Heart left ventricle (tissue), 16 donors: ENCODE measurements at regions not wholly inside any gene's neighbourhood (a gene's known extent, or its start where the extent isn't known, plus 50 kb on each side); places are given as distances from the start of the nearest gene placed in this dataset.

Experiments
- ATAC-seq, 4 donors: fragments of 200-7000 bp; cut with Tn5 transposase; one replicate each; pipeline ENCODE4 v1.9.1; 2020 to 2022; ENCODE audit warnings: moderate library complexity in 4 of 4, mild to moderate bottlenecking in 3 of 4, moderate number of reproducible peaks in 1 of 4
- DNase-seq, 5 donors: peaks; one replicate each; pipeline ENCODE4 v3.0.0-alpha.2; 2020
- H3K27ac ChIP-seq, 12 donors: fragments of 200-600 bp; sonication (generic) in 4 of 12; one replicate each; pipeline versions ENCODE4 v1.5.0 to v1.8.0; 2016 to 2022; ENCODE audit warnings: mild to moderate bottlenecking in 2 of 12
- H3K27me3 ChIP-seq, 9 donors: fragments of 200-600 bp; sonication (generic) in 2 of 9; one replicate each; pipeline versions ENCODE4 v1.5.1 to v1.8.0; 2016 to 2022; ENCODE audit warnings: mild to moderate bottlenecking in 3 of 9
- H3K36me3 ChIP-seq, 9 donors: fragments of 200-600 bp; sonication (generic) in 2 of 9; one replicate each; pipeline versions ENCODE4 v1.5.0 to v1.8.0; 2018 to 2022; ENCODE audit warnings: mild to moderate bottlenecking in 2 of 9
- H3K4me1 ChIP-seq, 12 donors: fragments of 200-600 bp; sonication (generic) in 4 of 12; one replicate each; pipeline versions ENCODE4 v1.5.0 to v1.8.0; 2016 to 2022; ENCODE audit warnings: mild to moderate bottlenecking in 3 of 12
- H3K4me3 ChIP-seq, 12 donors: fragments of 200-600 bp; sonication (generic) in 4 of 12; one replicate each; pipeline versions ENCODE4 v1.5.0 to v1.8.0; 2017 to 2022; ENCODE audit warnings: mild to moderate bottlenecking in 9 of 12, moderate library complexity in 4 of 12
- H3K9me3 ChIP-seq, 12 donors: fragments of 200-600 bp; sonication (generic) in 4 of 12; one replicate each; pipeline versions ENCODE4 v1.5.0 to v1.8.0; 2016 to 2022; ENCODE audit warnings: mild to moderate bottlenecking in 1 of 12
- POLR2A ChIP-seq, 2 donors: fragments of 450-650 bp; IDR thresholded peaks; one replicate each; pipeline ENCODE4 v1.6.1; 2017; ENCODE audit warnings: antibody characterized with exemption in 2 of 2, mild to moderate bottlenecking in 2 of 2, moderate library complexity in 2 of 2
- WGBS, 4 donors: extraction: QIAGEN DNeasy Blood & Tissue Kit in 2 of 4; methylation state at CpG; one replicate each; pipeline versions ENCODE4 v1.1.5 to v1.1.7; 2013 to 2018; 5-methylcytosine and 5-hydroxymethylcytosine counted together
- intact Hi-C, 10 donors: fragments of 100-400 bp; cut with DNase I; formaldehyde crosslinking; loops; one replicate each; pipeline versions ENCODE4 v1.11.1 to v1.14.2; 2022
- TF ChIP-seq, protein P1 (sequence below), 12 donors: fragments of 200-600 bp; sonication (generic) in 4 of 12; IDR thresholded peaks; one replicate each; pipeline versions ENCODE4 v1.5.0 to v1.8.0; 2018 to 2022; ENCODE audit warnings: antibody characterized with exemption in 12 of 12, mild to moderate bottlenecking in 5 of 12
- donor health status: ischemic (EF 13 %, LVEDD 7.1; RV severe dilation, severe dysfunction).
- donor health status: healthy with polysubstance abuse.
- donor health status: DM: no; HTN: yes; CAD: no.
- donor health status: DM: no; HTN: no; CAD: no.
- donor health status: ischemic (EF 25% LVEDD 6.9; RV normal size, moderate dysfunction).
- donor health status: ischemic (EF 25% LVEDD 5.7; RV mildly dilated, moderate dysfunction).
- donor health status: healthy.
- donor health status: DM: yes; HTN: yes; CAD: no.
- donor health status: ischemic (EF 35%, LVEDD 5.7; RV mildly dilated, moderate dysfunction).
- donor health status: nonischemic (EF 11% LVEDD 7.7; RV severe dilation, severe dysfunction).
- donor health status: DM: yes; HTN: yes; CAD: no.
- donor health status: PGD.
- donor health status: ischemic (EF 29% LVEDD 5.4; RV normal size, mild dysfunction).
- donor health status: nonischemic (EF 23%, LVEDD 6.1; RV moderate dilation, normal function).

DNA sequence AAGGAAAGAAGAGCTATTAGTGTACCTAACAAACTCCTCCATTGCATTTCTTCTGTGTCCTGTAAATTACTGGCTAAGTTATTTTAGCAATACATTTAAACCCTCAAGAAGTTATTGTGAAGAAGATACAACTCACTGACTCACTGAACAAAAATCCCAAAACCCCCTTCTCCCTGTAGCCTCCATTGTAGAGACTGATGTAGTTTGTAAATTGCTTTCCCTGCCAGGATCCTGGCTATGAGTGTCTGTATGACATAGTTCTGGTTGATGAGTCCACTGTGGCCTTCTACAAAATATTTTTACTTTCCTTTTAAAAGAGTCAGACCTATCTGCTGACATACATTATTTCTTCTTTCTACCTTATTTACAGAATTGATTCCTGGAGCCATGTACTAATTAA, 155.6 kb downstream of the SLC6A15 start:
- H3K9me3 ChIP-seq: no peaks in the 10 kb centered on the region
- intact Hi-C loops: no loop called here
- TF ChIP-seq, protein P1, sequence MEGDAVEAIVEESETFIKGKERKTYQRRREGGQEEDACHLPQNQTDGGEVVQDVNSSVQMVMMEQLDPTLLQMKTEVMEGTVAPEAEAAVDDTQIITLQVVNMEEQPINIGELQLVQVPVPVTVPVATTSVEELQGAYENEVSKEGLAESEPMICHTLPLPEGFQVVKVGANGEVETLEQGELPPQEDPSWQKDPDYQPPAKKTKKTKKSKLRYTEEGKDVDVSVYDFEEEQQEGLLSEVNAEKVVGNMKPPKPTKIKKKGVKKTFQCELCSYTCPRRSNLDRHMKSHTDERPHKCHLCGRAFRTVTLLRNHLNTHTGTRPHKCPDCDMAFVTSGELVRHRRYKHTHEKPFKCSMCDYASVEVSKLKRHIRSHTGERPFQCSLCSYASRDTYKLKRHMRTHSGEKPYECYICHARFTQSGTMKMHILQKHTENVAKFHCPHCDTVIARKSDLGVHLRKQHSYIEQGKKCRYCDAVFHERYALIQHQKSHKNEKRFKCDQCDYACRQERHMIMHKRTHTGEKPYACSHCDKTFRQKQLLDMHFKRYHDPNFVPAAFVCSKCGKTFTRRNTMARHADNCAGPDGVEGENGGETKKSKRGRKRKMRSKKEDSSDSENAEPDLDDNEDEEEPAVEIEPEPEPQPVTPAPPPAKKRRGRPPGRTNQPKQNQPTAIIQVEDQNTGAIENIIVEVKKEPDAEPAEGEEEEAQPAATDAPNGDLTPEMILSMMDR (IDR thresholded peaks at IDR 0.05): no peak
- no peak for TF ChIP-seq POLR2A (IDR thresholded peaks at IDR 0.05)

DNA sequence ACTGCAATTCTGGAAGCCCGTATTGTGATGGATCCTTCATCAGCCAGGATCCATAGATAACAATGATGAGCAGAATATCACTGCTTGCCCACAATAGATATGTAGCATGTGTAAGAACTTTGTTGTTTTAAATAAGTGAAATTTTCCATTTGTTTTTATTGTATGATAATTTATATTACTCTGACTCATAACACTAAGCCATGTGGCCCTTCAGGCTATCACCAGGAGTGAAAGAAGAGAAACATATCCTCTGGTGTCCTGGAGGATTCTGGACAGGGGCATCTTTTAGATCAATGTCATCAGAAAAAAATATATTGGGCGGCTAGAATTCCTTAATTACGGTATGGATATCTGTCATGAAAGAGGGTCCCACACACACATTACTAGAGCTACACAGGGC, 167.5 kb downstream of the SLC6A15 start:
- H3K9me3 ChIP-seq: no peaks in the 10 kb centered on the region
- DNase-seq (no peak), ATAC-seq (no peak)
- H3K27me3 ChIP-seq: no peaks in the 10 kb centered on the region
- no peaks in the 10 kb centered on the region for H3K4me1 ChIP-seq
- H3K36me3 ChIP-seq: no peaks in the 10 kb centered on the region
- no peak overlapping the region for H3K4me3 ChIP-seq
- no peak overlapping the region for H3K27ac ChIP-seq
- TF ChIP-seq POLR2A (IDR thresholded peaks at IDR 0.05): no peak
- TF ChIP-seq, protein P1 (IDR thresholded peaks at IDR 0.05): no peak
- intact Hi-C loops: no loop called here
- WGBS, 4 donors: 74 to 88% (median 82%) methylated on average over 3 of the region's 3 CpGs

More for the DNA sequence above, 155.6 kb downstream of the SLC6A15 start:
- H3K27ac ChIP-seq: no peak overlapping the region
- no peaks in the 10 kb centered on the region for H3K4me1 ChIP-seq
- no peak for ATAC-seq
- no peaks in the 10 kb centered on the region for H3K36me3 ChIP-seq
- H3K4me3 ChIP-seq: no peak overlapping the region
- H3K27me3 ChIP-seq: no peaks in the 10 kb centered on the region
- DNase-seq: no peak

DNA sequence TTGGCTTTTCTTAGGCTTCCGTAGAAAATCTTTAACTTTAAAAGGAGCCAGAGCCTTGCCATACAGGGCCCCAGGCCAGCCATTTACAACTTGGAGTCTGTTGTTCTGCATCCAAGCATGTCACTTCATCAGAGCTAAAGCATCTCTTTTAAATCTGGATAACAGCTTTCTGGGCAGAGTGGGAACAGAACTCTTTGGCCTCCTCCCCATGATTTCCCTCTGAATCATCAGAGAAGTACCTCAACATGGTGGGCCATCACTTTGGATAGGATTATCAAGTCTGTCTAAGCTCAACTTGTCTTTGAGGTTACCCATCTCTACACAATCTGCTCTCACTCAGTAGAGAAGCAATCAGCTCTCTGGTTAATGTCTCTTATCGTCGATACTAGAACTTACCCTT, 170.9 kb downstream of the SLC6A15 start:
- TF ChIP-seq, protein P1 (IDR thresholded peaks at IDR 0.05): no peak
- no peak for TF ChIP-seq POLR2A (IDR thresholded peaks at IDR 0.05)
- Histone ChIP-seq H3K4me3 (no peak overlapping the region), H3K27ac (no peak overlapping the region), H3K9me3 (no peaks in the 10 kb centered on the region), H3K4me1 (no peaks in the 10 kb centered on the region), H3K36me3 (no peaks in the 10 kb centered on the region), H3K27me3 (no peaks in the 10 kb centered on the region)
- no peak for ATAC-seq
- WGBS, 4 donors: 36 to 42% (median 41%) methylated on average over 3 of the region's 3 CpGs
- intact Hi-C loops: no loop called here
- DNase-seq: no peak

DNA sequence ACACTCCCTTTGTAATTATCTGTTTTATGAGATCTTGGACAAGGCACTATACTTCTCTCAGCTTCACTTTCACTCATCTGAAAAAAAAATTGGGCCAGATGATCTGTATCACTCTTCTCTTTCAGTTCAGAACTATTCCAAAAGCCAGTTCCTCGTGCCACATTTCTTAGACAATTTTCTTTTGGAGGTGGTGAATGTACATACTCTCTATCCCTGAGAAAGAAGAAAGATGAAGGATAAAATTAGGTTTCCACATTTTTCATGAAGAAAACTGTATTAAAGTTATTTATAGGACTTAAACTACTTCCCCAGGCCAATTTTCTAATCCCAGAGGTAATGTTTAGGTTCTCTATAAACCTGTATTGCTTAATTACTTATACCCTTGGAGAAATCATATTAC, 171.6 kb downstream of the SLC6A15 start:
- H3K9me3 ChIP-seq: no peaks in the 10 kb centered on the region
- no peak for ATAC-seq
- no peak overlapping the region for H3K27ac ChIP-seq
- H3K36me3 ChIP-seq: no peaks in the 10 kb centered on the region
- H3K4me1 ChIP-seq: no peaks in the 10 kb centered on the region
- TF ChIP-seq, protein P1 (IDR thresholded peaks at IDR 0.05): no peak
- no peak for TF ChIP-seq POLR2A (IDR thresholded peaks at IDR 0.05)
- H3K4me3 ChIP-seq: no peak overlapping the region
- H3K27me3 ChIP-seq: no peaks in the 10 kb centered on the region
- 62 to 65% (median 63%) methylated on average over 1 of the region's 1 CpG for WGBS, 4 donors
- DNase-seq: no peak
- intact Hi-C loops: no loop called here
